Type B pancreatic cell (in vitro differentiated cells): ENCODE measurements at regions not wholly inside any gene's neighbourhood (a gene's known extent, or its start where the extent isn't known, plus 50 kb on each side); places are given as distances from the start of the nearest gene placed in this dataset.

ENCODE experiments used
- DNase-seq: peaks from one replicate; pipeline ENCODE4 v3.0.0; 2021; ENCODE audit warnings: mixed read lengths; ENCODE audit not compliant: unreplicated experiment; ENCODE audit errors: extremely low spot score
- H3K27ac Mint-ChIP-seq: 2 replicates; pipeline ENCODE4 v1.8.0; 2021; ENCODE audit warnings: mild to moderate bottlenecking, mixed read lengths
- H3K27me3 Mint-ChIP-seq: 2 replicates; pipeline ENCODE4 v1.8.0; 2021; ENCODE audit warnings: mixed read lengths
- H3K36me3 Mint-ChIP-seq: 2 replicates; pipeline ENCODE4 v1.8.0; 2021; ENCODE audit warnings: mixed read lengths
- H3K4me1 Mint-ChIP-seq: one replicate; pipeline ENCODE4 v1.8.0; 2021; ENCODE audit warnings: mixed read lengths; ENCODE audit not compliant: unreplicated experiment
- H3K4me3 Mint-ChIP-seq: 2 replicates; pipeline ENCODE4 v1.8.0; 2021; ENCODE audit warnings: mild to moderate bottlenecking, mixed read lengths
- H3K9me3 Mint-ChIP-seq: 2 replicates; pipeline ENCODE4 v1.8.0; 2021; ENCODE audit warnings: mixed read lengths
- CTCF ChIP-seq: fragments of 200-600 bp; sonication (generic); conservative IDR thresholded peaks from 2 replicates; pipeline ENCODE4 v1.5.0; 2021; ENCODE audit warnings: antibody characterized with exemption, mild to moderate bottlenecking

- H3K9me3 Mint-ChIP-seq, result no peaks in the 10 kb centered on the region
- TF ChIP-seq CTCF, result no peak
- no peak for DNase-seq
- no peak overlapping the region for H3K4me3 Mint-ChIP-seq
- no peaks in the 10 kb centered on the region for H3K36me3 Mint-ChIP-seq
- no peak overlapping the region for H3K27ac Mint-ChIP-seq
- H3K4me1 Mint-ChIP-seq, result peaks cover 4% of the 10 kb centered on the region
- no peaks in the 10 kb centered on the region for H3K27me3 Mint-ChIP-seq
These were observed 530.8 kb downstream of the NSUN3 start for GRCh38 chr3:94593526-94594150.

GRCh38 chr3:94596141-94596540 lies 533.3 kb downstream of the NSUN3 start:
- no peaks in the 10 kb centered on the region for H3K27me3 Mint-ChIP-seq

GRCh38 chr3:94596887-94597566 lies 534.2 kb downstream of the NSUN3 start:
- no peak for DNase-seq
- peaks cover 4% of the 10 kb centered on the region for H3K4me1 Mint-ChIP-seq
- no peaks in the 10 kb centered on the region for H3K27me3 Mint-ChIP-seq
- peaks cover 12% of the 10 kb centered on the region for H3K9me3 Mint-ChIP-seq
- TF ChIP-seq CTCF, result no peak
- H3K36me3 Mint-ChIP-seq, result no peaks in the 10 kb centered on the region
- no peak overlapping the region for H3K27ac Mint-ChIP-seq
- no peak overlapping the region for H3K4me3 Mint-ChIP-seq

More at GRCh38 chr3:94596141-94596540, 533.3 kb downstream of the NSUN3 start:
- peaks cover 4% of the 10 kb centered on the region for H3K4me1 Mint-ChIP-seq
- DNase-seq, result no peak
- H3K36me3 Mint-ChIP-seq, result no peaks in the 10 kb centered on the region
- TF ChIP-seq CTCF, result no peak
- no peak overlapping the region for H3K27ac Mint-ChIP-seq
- H3K4me3 Mint-ChIP-seq, result no peak overlapping the region
- peaks cover 12% of the 10 kb centered on the region for H3K9me3 Mint-ChIP-seq

GRCh38 chr3:94607778-94608177 lies 544.9 kb downstream of the NSUN3 start:
- Mint-ChIP-seq H3K4me1 (no peaks in the 10 kb centered on the region), H3K4me3 (no peak overlapping the region), H3K9me3 (no peaks in the 10 kb centered on the region), H3K36me3 (no peaks in the 10 kb centered on the region), H3K27me3 (no peaks in the 10 kb centered on the region), H3K27ac (no peak overlapping the region)
- no peak for TF ChIP-seq CTCF
- no peak for DNase-seq

GRCh38 chr3:94609908-94610307 lies 547.0 kb downstream of the NSUN3 start:
- Mint-ChIP-seq H3K27ac (no peak overlapping the region), H3K4me3 (no peak overlapping the region), H3K4me1 (no peaks in the 10 kb centered on the region), H3K9me3 (no peaks in the 10 kb centered on the region), H3K36me3 (no peaks in the 10 kb centered on the region), H3K27me3 (no peaks in the 10 kb centered on the region)
- no peak for TF ChIP-seq CTCF
- no peak for DNase-seq
